Upper lobe of left lung (tissue), 4 donors: ENCODE measurements at regions not wholly inside any gene's neighbourhood (a gene's known extent, or its start where the extent isn't known, plus 50 kb on each side); places are given as distances from the start of the nearest gene placed in this dataset.
"Not testable (repeated sequence)": the region's sequence is repeated elsewhere in the genome, so short reads cannot be mapped to it uniquely, and the experiment has no call there.

ENCODE experiments used
- CTCF ChIP-seq, 6 experiments: fragments of 450-650 bp in 4 of 6; fragments of 200-600 bp in 2 of 6; sonication (generic) in 2 of 6; IDR thresholded peaks; one replicate each; pipeline ENCODE4 v1.5.1; 2016 to 2019; ENCODE audit warnings: antibody characterized with exemption in 6 of 6
- POLR2A ChIP-seq, 4 donors: fragments of 450-650 bp; IDR thresholded peaks; one replicate each; pipeline ENCODE4 v1.5.1; 2016 to 2017; ENCODE audit warnings: antibody characterized with exemption in 4 of 4, mild to moderate bottlenecking in 2 of 4
- POLR2AphosphoS5 ChIP-seq, 2 donors: sonication (generic); formaldehyde crosslinking; IDR thresholded peaks; one replicate each; pipeline ENCODE4 v1.5.1; 2017; ENCODE audit warnings: antibody characterized with exemption in 2 of 2

DNA sequence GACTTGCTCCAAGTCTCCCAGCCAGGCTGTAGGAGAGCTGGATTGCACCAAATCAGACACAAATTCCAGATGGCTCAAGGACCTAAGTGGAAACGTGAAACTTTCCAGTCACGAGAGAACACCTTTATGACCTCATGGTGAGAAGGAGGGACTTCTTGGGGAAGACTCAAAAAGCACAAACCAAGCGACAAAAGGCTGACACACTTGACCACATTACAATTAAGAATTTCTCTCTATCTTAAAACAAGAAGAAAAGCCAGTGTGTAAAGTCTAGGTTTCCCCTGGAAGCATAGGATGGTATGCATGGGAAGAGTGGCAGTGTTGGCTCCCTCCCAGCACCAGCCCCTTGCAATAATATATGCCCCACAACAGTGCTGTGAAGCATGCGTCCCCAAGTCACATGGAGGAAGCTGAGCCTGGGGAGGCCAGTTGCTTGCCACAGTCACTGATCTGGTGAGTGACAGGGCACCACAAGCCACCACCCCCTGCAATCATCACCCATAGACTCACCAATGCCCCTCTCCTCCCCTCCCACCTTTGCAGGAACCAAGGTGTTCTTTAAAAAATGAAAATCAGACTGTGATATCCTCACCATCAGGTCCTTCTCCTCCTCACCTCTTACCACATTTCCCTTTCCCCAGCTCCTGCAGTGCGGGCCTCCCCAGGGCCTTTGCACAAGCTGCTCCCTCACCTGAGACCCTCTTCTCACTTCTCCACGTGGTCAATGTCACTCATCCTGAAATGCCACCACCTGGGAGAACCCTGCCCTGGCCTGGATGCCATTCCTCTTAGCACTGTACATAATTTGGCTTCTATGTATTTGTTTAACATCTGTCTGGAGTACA, 188.7 kb downstream of the BCL2L11 start:
- TF ChIP-seq POLR2A, POLR2AphosphoS5, CTCF (IDR thresholded peaks at IDR 0.05): not testable (repeated sequence)
